ENCODE measurements at regions not wholly inside any gene's neighbourhood (a gene's known extent, or its start where the extent isn't known, plus 50 kb on each side); places are given as distances from the start of the nearest gene placed in this dataset.

DNA sequence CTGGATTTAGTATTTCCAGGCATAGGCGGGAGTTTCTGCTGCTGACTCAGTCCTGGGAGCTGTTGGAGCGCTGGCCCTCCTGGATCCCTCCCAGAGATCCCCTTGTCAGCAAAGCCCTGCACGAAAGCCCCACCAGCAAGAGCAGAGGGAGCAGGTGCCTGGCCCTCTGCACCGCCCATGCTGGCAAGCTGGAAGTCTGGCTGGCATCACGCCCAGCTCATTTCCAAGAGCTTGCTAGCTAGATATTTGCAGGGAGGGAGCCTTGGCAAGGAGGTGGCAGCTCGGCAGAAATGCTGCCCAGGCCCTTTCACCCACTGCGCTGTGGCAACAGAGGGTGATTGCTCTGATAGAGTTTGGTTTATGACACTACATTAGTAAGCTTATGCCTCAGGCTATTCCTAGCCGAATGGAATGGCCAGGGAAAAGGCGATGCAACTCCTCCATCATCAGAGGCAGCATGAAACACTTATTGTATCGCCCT, 193.9 kb downstream of the EMP1 start:
- no peaks in the 10 kb centered on the region for H4K20me1 ChIP-seq (ENCODE audit: control insufficient read depth, insufficient read depth, low read depth, low read length)
- no peak overlapping the region for H3K4me3 ChIP-seq (ENCODE audit: low read length)
- H3F3A ChIP-seq (ENCODE audit: control insufficient read depth, insufficient read depth): no peaks in the 10 kb centered on the region
- no peaks in the 10 kb centered on the region for H3K4me1 ChIP-seq (ENCODE audit: control insufficient read depth, low read length)
- no peaks in the 10 kb centered on the region for H3K79me2 ChIP-seq (ENCODE audit: control insufficient read depth, low read length)
- H3K36me3 ChIP-seq (ENCODE audit: control insufficient read depth, low read length): no peaks in the 10 kb centered on the region
- no peaks in the 10 kb centered on the region for H3K9me3 ChIP-seq (ENCODE audit: control insufficient read depth, insufficient read depth, low read length)
- H3K4me2 ChIP-seq (ENCODE audit: low read length): no peak overlapping the region
- TF ChIP-seq EZH2phosphoT487 (IDR thresholded peaks at IDR 0.05; ENCODE audit: borderline replicate concordance, low read length) (no peak), CTCF (IDR thresholded peaks at IDR 0.05; ENCODE audit: low read depth, low read length, poor library complexity, severe bottlenecking) (no peak)
- no peaks in the 10 kb centered on the region for H3K9me2 ChIP-seq (replicated peaks; ENCODE audit: control insufficient read depth, low read length)
- no peaks in the 10 kb centered on the region for H3K27me3 ChIP-seq (ENCODE audit: control insufficient read depth, low read length)
- no peak overlapping the region for H3K27ac ChIP-seq (ENCODE audit: low read depth, low read length)

GRCh38 chr12:13387101-13387500, 190.6 kb downstream of the EMP1 start:
- TF ChIP-seq CTCF (IDR thresholded peaks at IDR 0.05; ENCODE audit: low read depth, low read length, poor library complexity, severe bottlenecking) (no peak), EZH2phosphoT487 (IDR thresholded peaks at IDR 0.05; ENCODE audit: borderline replicate concordance, low read length) (no peak)
- Histone ChIP-seq H3K4me3 (ENCODE audit: low read length) (no peak overlapping the region), H3K9me3 (ENCODE audit: control insufficient read depth, insufficient read depth, low read length) (no peaks in the 10 kb centered on the region), H3K4me2 (ENCODE audit: low read length) (no peak overlapping the region), H4K20me1 (ENCODE audit: control insufficient read depth, insufficient read depth, low read depth, low read length) (no peaks in the 10 kb centered on the region), H3K27ac (ENCODE audit: low read depth, low read length) (no peak overlapping the region), H3F3A (ENCODE audit: control insufficient read depth, insufficient read depth) (no peaks in the 10 kb centered on the region), H3K27me3 (ENCODE audit: control insufficient read depth, low read length) (no peaks in the 10 kb centered on the region), H3K4me1 (ENCODE audit: control insufficient read depth, low read length) (no peaks in the 10 kb centered on the region), H3K79me2 (ENCODE audit: control insufficient read depth, low read length) (no peaks in the 10 kb centered on the region), H3K36me3 (ENCODE audit: control insufficient read depth, low read length) (no peaks in the 10 kb centered on the region), H3K9me2 (replicated peaks; ENCODE audit: control insufficient read depth, low read length) (no peaks in the 10 kb centered on the region)

DNA sequence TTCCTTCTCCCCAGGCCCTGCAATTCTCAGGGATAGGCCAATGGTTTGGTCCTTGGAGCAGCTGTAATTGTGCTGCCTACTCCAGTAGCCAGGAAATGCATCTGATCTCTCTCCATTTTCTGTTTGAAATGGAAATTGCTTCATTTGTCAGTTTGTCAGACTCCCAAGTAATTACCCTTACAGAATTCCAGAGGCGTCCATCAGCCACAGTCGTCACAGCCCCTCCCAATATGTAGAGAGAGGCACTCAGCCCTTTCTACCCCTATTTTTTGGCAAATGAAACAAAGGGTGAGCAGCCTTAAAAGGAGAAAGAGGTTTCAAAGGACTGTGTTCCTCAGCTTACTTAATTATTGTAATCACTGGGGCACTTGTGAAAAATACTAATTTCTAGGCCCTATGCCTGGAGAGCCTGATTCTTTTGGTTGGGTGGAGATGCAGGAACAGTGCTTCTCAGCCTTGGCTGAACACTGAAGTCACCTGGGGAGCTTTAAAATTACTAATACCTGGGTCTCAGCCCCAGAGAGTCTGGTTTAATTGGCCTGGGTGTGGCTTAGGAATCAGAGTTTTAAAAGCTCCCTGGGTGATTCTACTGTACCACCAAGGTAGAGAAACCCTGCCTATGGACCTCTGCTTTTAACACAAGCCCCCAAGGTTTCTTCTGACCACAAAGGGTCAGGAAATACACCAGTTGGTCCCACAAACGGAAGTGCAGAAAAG, 190.0 kb downstream of the EMP1 start:
- no peak overlapping the region for H3K27ac ChIP-seq (ENCODE audit: low read depth, low read length)
- H3K27me3 ChIP-seq (ENCODE audit: control insufficient read depth, low read length): no peaks in the 10 kb centered on the region; the same call in 1 of the 2 replicates
- H3K9me3 ChIP-seq (ENCODE audit: control insufficient read depth, insufficient read depth, low read length): no peaks in the 10 kb centered on the region
- no peaks in the 10 kb centered on the region; the same call in 1 of the 2 replicates for H3K9me2 ChIP-seq (replicated peaks; ENCODE audit: control insufficient read depth, low read length)
- H3K79me2 ChIP-seq (ENCODE audit: control insufficient read depth, low read length): no peaks in the 10 kb centered on the region
- no peaks in the 10 kb centered on the region for H3K36me3 ChIP-seq (ENCODE audit: control insufficient read depth, low read length)
- no peak overlapping the region for H3K4me2 ChIP-seq (ENCODE audit: low read length)
- no peak for TF ChIP-seq EZH2phosphoT487 (IDR thresholded peaks at IDR 0.05; ENCODE audit: borderline replicate concordance, low read length)
- no peak for TF ChIP-seq CTCF (IDR thresholded peaks at IDR 0.05; ENCODE audit: low read depth, low read length, poor library complexity, severe bottlenecking)
- no peaks in the 10 kb centered on the region for H3K4me1 ChIP-seq (ENCODE audit: control insufficient read depth, low read length)
- H3F3A ChIP-seq (ENCODE audit: control insufficient read depth, insufficient read depth): no peaks in the 10 kb centered on the region
- no peaks in the 10 kb centered on the region for H4K20me1 ChIP-seq (ENCODE audit: control insufficient read depth, insufficient read depth, low read depth, low read length)
- no peak overlapping the region for H3K4me3 ChIP-seq (ENCODE audit: low read length)
